ENCODE measurements at regions not wholly inside any gene's neighbourhood (a gene's known extent, or its start where the extent isn't known, plus 50 kb on each side); places are given as distances from the start of the nearest gene placed in this dataset.
"Not testable (repeated sequence)": the region's sequence is repeated elsewhere in the genome, so short reads cannot be mapped to it uniquely, and the experiment has no call there.

DNA sequence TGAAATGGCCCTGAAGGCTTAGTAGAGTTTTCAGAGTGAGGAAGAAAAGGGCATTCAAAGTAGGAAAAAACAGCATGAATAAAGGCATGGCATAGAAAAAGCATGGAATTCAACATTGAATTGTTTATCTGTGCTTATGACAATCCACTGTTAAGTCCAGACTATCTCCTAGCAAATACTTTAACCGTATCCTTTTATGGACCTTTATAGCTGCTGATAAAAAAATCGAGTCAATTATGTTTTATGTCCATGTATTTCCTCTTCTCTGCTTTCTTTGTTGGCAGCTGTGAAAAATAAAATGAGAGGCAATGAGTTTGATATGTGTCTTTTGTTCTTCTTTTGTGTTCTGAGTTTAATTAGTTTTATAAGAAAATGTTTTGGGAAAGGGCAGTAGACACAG is 70.4 kb downstream of the TDRD15 start:
- no peak for DNase-seq
- no peak for ATAC-seq
- Mint-ChIP-seq H3K36me3 (no peaks in the 10 kb centered on the region), H3K9me3 (ENCODE audit: low read depth) (no peaks in the 10 kb centered on the region), H3K27ac (no peak overlapping the region), H3K4me1 (no peaks in the 10 kb centered on the region), H3K27me3 (no peaks in the 10 kb centered on the region), H3K4me3 (no peak overlapping the region)
- CTCF ChIA-PET = no interaction called here

DNA sequence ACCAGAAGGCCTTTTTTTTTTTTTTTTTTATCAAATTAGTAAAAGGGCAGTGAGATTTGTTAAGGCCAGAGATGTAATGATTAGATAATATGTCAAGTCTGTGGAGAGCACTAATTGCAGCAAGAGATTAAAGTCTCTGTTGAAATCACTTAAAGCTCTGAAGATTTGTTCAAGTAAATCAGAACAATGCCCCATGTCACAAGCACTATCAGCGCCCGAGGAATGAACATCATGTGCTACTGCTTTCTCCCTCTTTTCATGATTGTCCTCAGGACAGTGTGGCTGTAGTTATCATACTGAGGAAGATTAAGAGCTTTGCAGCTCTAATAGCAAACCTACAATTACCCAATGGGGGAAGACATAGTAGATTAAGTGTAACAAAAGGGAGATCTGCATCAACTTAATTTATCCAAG is 71.1 kb downstream of the TDRD15 start:
- H3K27ac Mint-ChIP-seq = no peak overlapping the region
- CTCF ChIA-PET = interaction anchor here (0.7 kb wide), 1 partner anchor 1936 kb away, joined by 3 read pairs; no protein-coding TSS in a partner anchor
- no peak for ATAC-seq

DNA sequence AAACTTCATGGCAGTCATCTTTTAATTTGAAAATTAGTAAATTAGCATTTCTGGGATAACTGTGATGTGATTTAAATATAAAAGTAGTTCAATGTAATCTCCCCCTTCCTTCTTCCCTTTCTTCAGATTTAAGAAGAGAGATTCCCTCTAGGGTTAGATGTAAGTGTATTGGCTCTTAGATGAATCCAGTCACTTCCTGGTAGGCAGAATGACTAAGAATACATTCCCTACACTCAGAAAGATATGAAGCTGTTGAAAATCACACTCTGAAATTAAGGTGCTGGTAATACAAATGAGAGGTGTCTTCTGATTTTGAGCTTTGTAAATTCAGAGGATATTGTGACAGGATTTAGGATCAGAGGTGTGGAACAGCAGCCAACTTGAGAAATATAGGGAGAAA is 71.6 kb downstream of the TDRD15 start:
- no peak overlapping the region for H3K4me3 Mint-ChIP-seq
- no peaks in the 10 kb centered on the region for H3K36me3 Mint-ChIP-seq
- ATAC-seq (no peak), DNase-seq (no peak)
- H3K9me3 Mint-ChIP-seq (ENCODE audit: low read depth) = no peaks in the 10 kb centered on the region
- no peaks in the 10 kb centered on the region for H3K4me1 Mint-ChIP-seq
- H3K27ac Mint-ChIP-seq = no peak overlapping the region
- CTCF ChIA-PET = interaction anchor here (0.7 kb wide), 1 partner anchor 1936 kb away, joined by 3 read pairs; no protein-coding TSS in a partner anchor
- H3K27me3 Mint-ChIP-seq = no peaks in the 10 kb centered on the region

More for the DNA sequence above, 71.1 kb downstream of the TDRD15 start:
- DNase-seq = no peak
- Mint-ChIP-seq H3K9me3 (ENCODE audit: low read depth) (no peaks in the 10 kb centered on the region), H3K36me3 (no peaks in the 10 kb centered on the region), H3K27me3 (no peaks in the 10 kb centered on the region), H3K4me3 (no peak overlapping the region), H3K4me1 (no peaks in the 10 kb centered on the region)

DNA sequence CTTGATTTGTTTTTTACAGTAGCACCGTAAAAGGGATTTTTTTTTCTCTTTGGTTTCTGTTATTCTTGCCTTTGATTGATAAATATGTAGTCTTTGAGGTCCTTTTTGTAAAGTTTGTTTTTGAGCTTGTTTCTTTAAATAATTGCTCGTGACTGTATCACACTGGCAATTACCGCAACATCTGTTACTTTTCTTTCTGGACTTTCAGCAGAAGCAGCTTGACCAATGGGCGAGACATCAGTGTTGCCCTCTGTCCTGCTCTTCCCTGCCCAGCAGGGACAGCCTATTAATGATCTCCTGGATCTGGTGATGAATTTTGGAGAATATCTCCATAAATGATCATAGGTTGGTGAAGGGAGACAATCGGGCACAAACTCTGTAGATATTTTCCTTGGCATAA is 74.9 kb downstream of the TDRD15 start:
- Mint-ChIP-seq H3K27me3 (no peaks in the 10 kb centered on the region), H3K4me3 (no peak overlapping the region)
- CTCF ChIA-PET = no interaction called here

DNA sequence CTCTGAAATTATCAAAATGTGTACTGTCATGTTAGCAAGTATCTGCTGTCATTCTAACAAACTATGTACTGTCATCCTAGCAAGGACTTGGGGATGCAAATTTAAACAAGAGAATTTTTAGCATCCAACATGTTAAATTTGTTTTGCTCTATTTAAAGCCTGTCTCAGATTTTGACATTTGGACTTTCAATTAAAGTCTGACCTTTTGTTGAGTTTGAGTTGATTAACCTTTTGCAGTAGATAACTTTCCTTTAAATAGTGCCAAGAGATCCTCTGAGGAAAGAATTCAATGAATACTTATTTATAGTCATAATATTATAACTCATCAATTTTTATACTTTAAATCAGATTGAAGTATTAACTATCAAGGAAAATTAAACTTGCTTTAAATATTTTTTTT is 80.2 kb downstream of the TDRD15 start:
- CTCF ChIA-PET = no interaction called here
- ATAC-seq (no peak), DNase-seq (no peak)
- Mint-ChIP-seq H3K4me1 (no peaks in the 10 kb centered on the region), H3K9me3 (ENCODE audit: low read depth) (peaks cover 3% of the 10 kb centered on the region), H3K27me3 (no peaks in the 10 kb centered on the region), H3K4me3 (no peak overlapping the region), H3K27ac (no peak overlapping the region), H3K36me3 (no peaks in the 10 kb centered on the region)

More for the DNA sequence above, 74.9 kb downstream of the TDRD15 start:
- Mint-ChIP-seq H3K9me3 (ENCODE audit: low read depth) (no peaks in the 10 kb centered on the region), H3K4me1 (no peaks in the 10 kb centered on the region), H3K27ac (no peak overlapping the region), H3K36me3 (no peaks in the 10 kb centered on the region)
- no peak for DNase-seq
- ATAC-seq = no peak

DNA sequence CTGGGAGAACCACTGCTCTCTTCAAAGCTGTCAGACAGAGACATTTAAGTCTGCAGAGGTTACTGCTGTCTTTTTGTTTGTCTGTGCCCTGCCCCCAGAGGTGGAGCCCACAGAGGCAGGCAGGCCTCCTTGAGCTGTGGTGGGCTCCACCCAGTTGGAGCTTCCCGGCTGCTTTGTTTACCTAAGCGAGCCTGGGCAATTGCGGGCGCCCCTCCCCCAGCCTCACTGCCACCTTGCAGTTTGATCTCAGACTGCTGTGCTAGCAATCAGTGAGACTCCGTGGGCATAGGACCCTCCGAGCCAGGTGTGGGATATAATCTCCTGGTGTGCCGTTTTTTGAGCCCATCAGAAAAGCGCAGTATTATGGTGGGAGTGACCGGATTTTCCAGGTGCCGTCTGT is 90.3 kb downstream of the TDRD15 start:
- not testable (repeated sequence) for H3K36me3 Mint-ChIP-seq, H3K27me3 Mint-ChIP-seq

DNA sequence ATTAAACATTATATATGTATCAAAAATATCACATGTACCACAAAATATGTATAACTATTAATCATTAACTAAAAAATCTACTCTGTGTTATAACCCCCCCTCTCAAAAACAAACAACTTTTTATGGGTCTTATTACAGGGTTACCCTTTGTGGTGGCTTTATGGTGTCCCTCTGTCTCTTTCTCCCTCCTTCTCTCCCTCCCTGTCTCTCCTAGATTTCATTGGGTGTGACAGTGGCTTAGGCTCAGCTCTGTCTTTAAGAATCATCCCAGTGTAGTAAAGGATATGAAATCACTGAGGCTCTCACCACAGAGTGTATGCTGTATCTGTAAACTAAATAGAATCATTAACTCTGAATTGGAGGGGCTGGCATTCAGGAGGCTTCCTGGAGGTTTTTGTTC is 93.7 kb downstream of the TDRD15 start:
- Mint-ChIP-seq H3K27me3 (no peaks in the 10 kb centered on the region), H3K36me3 (no peaks in the 10 kb centered on the region), H3K4me1 (no peaks in the 10 kb centered on the region), H3K27ac (no peak overlapping the region), H3K9me3 (ENCODE audit: low read depth) (no peaks in the 10 kb centered on the region), H3K4me3 (no peak overlapping the region)
- CTCF ChIA-PET = no interaction called here
- DNase-seq (no peak), ATAC-seq (no peak)

More for the DNA sequence above, 90.3 kb downstream of the TDRD15 start:
- CTCF ChIA-PET; ATAC-seq; H3K4me3 Mint-ChIP-seq; H3K27ac Mint-ChIP-seq; H3K9me3 Mint-ChIP-seq (ENCODE audit: low read depth); H3K4me1 Mint-ChIP-seq; DNase-seq: not testable (repeated sequence)

DNA sequence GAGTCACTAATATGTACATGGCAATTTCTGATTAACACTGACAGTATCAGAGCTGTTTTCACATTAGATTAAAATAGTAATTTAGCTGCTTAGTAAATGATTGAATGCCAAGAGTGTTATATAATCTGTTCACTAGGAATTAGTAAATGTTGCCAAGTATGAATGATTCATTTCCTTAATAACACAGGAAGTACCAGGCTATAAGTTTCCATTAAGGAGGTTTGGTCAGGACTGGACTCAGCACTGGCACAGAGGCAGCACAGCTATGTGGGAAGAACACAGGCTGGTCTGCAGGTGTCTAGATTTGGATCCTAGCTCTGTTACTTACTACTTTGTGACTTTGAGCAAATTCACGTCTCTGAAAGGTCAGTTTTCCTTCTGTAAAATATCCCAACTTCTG is 97.2 kb downstream of the TDRD15 start:
- Mint-ChIP-seq H3K36me3 (no peaks in the 10 kb centered on the region), H3K27me3 (no peaks in the 10 kb centered on the region), H3K4me3 (no peak overlapping the region), H3K4me1 (no peaks in the 10 kb centered on the region), H3K27ac (no peak overlapping the region), H3K9me3 (ENCODE audit: low read depth) (no peaks in the 10 kb centered on the region)
- CTCF ChIA-PET = no interaction called here
- DNase-seq (no peak), ATAC-seq (no peak)

DNA sequence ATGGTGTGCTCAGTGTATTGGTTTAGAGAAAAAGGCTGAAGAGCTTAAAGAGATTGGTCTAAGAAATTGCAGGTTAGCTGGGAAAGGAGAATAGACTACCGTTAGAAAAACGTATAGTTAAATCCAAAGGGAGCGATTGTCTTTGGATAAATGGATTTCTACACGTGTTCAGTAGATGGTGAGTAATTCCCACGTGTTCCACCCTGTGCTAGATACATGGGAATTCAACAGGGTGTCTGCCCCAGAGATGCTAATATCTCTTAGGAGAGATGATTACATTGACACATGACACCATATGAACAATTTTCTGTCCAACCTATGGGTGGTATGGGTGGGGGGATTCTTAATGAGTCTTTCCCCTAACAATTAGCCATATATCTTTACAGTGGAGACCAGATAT is 99.8 kb downstream of the TDRD15 start:
- H3K27me3 Mint-ChIP-seq = no peaks in the 10 kb centered on the region
- no peak overlapping the region for H3K27ac Mint-ChIP-seq
- no peak for ATAC-seq
- H3K9me3 Mint-ChIP-seq (ENCODE audit: low read depth) = no peaks in the 10 kb centered on the region
- CTCF ChIA-PET = no interaction called here
- H3K4me1 Mint-ChIP-seq = no peaks in the 10 kb centered on the region
- H3K36me3 Mint-ChIP-seq = no peaks in the 10 kb centered on the region
- DNase-seq = no peak
- H3K4me3 Mint-ChIP-seq = no peak overlapping the region

DNA sequence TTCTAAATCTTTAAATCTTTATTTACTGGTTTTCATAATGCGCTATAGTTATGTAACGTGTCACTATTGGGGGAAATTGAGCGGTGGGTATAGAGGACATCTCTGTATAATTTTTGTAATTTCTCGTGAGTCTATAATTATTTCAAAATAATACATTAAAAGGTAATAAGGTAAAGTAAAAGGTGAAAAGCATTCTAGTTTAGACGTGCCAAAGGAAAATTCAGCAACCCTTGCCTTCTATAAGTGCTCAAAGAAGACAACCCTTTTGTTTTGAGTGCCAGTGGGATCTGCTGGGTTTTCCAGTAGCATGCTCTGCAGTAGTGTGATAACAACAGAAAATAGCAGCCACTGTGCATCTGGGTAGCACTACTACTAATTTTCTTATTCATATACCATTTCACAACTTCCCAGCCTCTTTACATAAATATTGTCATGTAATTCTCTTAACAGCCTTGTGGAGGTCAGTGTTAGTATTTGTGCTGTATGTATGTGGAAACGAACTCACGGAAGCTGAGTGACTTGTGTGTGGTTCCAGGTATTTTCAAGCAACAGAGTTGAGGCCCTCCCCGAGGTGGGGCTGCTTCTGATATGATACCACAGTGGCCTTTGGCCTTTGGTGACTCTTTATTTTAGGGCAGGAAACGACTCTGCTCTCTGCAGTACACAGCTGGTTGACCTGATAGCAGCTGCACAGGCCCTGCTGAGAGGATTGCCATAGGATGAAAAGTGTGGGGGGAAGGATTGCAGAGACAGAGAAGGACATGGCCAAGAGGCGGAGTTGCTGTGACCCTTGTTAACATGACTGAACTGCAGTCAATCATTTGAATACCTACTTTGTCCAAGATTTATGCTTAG is 104.5 kb downstream of the TDRD15 start:
- H3K36me3 Mint-ChIP-seq = no peaks in the 10 kb centered on the region
- no peaks in the 10 kb centered on the region for H3K4me1 Mint-ChIP-seq
- CTCF ChIA-PET = no interaction called here
- DNase-seq (no peak), ATAC-seq (no peak)
- no peaks in the 10 kb centered on the region for H3K9me3 Mint-ChIP-seq (ENCODE audit: low read depth)
- no peaks in the 10 kb centered on the region for H3K27me3 Mint-ChIP-seq
- H3K27ac Mint-ChIP-seq = no peak overlapping the region
- no peak overlapping the region for H3K4me3 Mint-ChIP-seq

DNA sequence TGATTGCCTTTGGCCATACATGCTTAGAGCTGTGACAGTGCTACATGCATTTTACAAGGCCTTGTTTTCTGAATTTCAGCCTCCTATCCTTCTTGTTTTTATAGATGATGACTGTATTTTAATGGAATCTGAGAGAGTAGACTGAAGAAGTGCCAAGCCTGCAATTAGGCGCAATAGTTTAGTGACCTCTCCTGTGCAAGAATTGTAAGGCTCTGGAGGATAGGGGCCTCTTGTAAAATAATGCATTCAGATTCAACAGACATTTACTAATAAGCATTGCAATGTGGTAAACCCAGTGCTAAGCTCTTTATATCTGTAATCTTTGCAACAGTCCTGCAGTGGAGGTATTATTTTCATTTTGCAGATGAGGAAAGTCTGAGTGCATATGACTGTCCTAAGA is 105.5 kb downstream of the TDRD15 start:
- no peaks in the 10 kb centered on the region for H3K4me1 Mint-ChIP-seq
- H3K4me3 Mint-ChIP-seq = no peak overlapping the region
- no peak overlapping the region for H3K27ac Mint-ChIP-seq
- CTCF ChIA-PET = no interaction called here
- H3K27me3 Mint-ChIP-seq = no peaks in the 10 kb centered on the region
- no peaks in the 10 kb centered on the region for H3K36me3 Mint-ChIP-seq
- no peak for DNase-seq
- H3K9me3 Mint-ChIP-seq (ENCODE audit: low read depth) = no peaks in the 10 kb centered on the region
- no peak for ATAC-seq

DNA sequence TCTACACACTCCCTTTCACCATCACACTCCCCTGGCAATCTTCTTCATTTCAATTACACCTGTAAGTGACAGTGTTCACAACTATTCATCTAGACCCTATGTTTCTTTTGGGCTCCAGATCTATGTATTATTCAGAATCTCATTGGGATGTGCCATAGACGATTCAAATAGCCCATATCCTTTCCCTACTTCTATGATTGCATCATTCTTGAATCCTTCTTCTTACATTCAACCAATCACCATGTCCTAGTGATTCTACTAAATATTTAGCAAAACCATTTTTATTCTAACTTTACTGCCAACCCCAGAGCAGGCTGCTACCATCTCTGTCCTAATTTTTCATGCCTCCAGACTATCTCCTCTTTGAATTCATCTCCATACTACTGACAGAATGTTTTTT is 106.4 kb downstream of the TDRD15 start:
- Mint-ChIP-seq H3K27me3 (no peaks in the 10 kb centered on the region), H3K36me3 (no peaks in the 10 kb centered on the region), H3K9me3 (ENCODE audit: low read depth) (no peaks in the 10 kb centered on the region), H3K4me1 (no peaks in the 10 kb centered on the region), H3K4me3 (no peak overlapping the region), H3K27ac (no peak overlapping the region)
- no peak for ATAC-seq
- CTCF ChIA-PET = no interaction called here
- DNase-seq = no peak

DNA sequence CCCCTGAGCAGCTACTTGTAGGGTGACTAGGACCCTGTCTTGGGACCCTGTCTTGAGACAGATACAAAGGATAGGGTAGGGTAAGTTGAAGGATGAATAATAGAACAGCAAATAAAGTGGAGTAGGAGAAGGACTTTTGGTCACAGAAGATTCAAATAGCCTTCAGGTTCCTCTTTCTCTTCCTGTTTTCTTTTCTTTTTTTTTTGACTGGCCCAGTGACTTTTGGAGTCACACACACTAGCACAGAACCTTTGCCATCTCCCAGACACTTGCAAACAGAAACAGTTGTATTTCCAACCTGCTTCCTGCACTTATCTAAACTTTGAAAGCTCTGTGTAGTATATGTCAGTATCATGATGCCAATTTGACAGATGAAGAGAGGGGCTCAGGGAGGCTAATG is 108.2 kb downstream of the TDRD15 start:
- no peaks in the 10 kb centered on the region for H3K9me3 Mint-ChIP-seq (ENCODE audit: low read depth)
- H3K4me1 Mint-ChIP-seq = no peaks in the 10 kb centered on the region
- DNase-seq (no peak), ATAC-seq (no peak)
- CTCF ChIA-PET = no interaction called here
- no peak overlapping the region for H3K27ac Mint-ChIP-seq
- no peaks in the 10 kb centered on the region for H3K27me3 Mint-ChIP-seq
- no peaks in the 10 kb centered on the region for H3K36me3 Mint-ChIP-seq
- H3K4me3 Mint-ChIP-seq = no peak overlapping the region

DNA sequence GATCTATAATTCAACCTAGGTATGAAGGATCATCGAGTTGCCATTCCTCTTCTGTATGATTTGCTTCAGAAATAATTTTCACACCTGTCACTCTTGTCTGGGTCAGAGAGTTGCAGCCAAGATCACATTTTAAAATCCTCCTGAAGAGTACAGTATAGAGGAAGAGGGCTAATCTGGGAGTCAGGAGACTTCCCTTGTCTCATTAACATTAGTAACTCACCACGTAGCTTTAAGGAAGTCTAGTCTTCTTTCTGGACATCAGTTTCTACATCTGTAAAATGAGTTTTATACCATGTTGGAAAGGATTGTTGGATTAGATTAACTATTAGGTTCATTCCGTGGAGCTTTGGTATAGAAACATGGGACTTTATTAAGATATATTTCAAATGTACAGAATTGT is 109.4 kb downstream of the TDRD15 start:
- H3K36me3 Mint-ChIP-seq = no peaks in the 10 kb centered on the region

More for the DNA sequence above, 109.4 kb downstream of the TDRD15 start:
- ATAC-seq (no peak), DNase-seq (no peak)
- Mint-ChIP-seq H3K27ac (no peak overlapping the region), H3K9me3 (ENCODE audit: low read depth) (no peaks in the 10 kb centered on the region), H3K4me3 (no peak overlapping the region), H3K4me1 (no peaks in the 10 kb centered on the region), H3K27me3 (no peaks in the 10 kb centered on the region)
- CTCF ChIA-PET = no interaction called here

Measured in activated CD8-positive, alpha-beta memory T cell treated with anti-CD3 and anti-CD28 coated beads, Interleukin-2, amount 10 ng/mL, durations not matched to agents 7 days and 5 days (primary cell).